CD14-positive monocyte (primary cell): ENCODE measurements at regions not wholly inside any gene's neighbourhood (a gene's known extent, or its start where the extent isn't known, plus 50 kb on each side); places are given as distances from the start of the nearest gene placed in this dataset.

Experiments used
- DNase-seq, 3 donors: peaks; one replicate each; pipeline ENCODE4 v3.0.0-alpha.2; 2011 to 2022
- H2AFZ ChIP-seq: 2 replicates; pipeline ENCODE4 v1.6.0; 2012; ENCODE audit warnings: mild to moderate bottlenecking, low read depth, low read length, inconsistent platforms; ENCODE audit not compliant: insufficient read depth, poor library complexity, severe bottlenecking
- H3K27ac ChIP-seq, 2 donors: 1 replicate in 1 of 2; 2 replicates in 1 of 2; pipeline ENCODE4 v1.5.1; 2012 to 2013; ENCODE audit warnings: low read length in 2 of 2, control low read depth in 1 of 2, inconsistent platforms in 1 of 2, low read depth in 1 of 2, mild to moderate bottlenecking in 1 of 2
- H3K27me3 ChIP-seq, 2 donors: one replicate each; pipeline versions ENCODE4 v1.6.0 to v1.6.1; 2011 to 2013; ENCODE audit warnings: low read length in 2 of 2; ENCODE audit not compliant: control insufficient read depth in 2 of 2, insufficient read depth in 2 of 2
- H3K36me3 ChIP-seq, 2 donors: replicated peaks in 1 of 2; 1 replicate in 1 of 2; 2 replicates in 1 of 2; pipeline versions ENCODE4 v1.5.1 to v1.6.1; 2012 to 2013; ENCODE audit warnings: low read length in 2 of 2, control low read depth in 1 of 2, inconsistent platforms in 1 of 2, mild to moderate bottlenecking in 1 of 2; ENCODE audit not compliant: insufficient read depth in 2 of 2, control insufficient read depth in 1 of 2
- H3K4me1 ChIP-seq, 2 donors: 1 replicate in 1 of 2; 2 replicates in 1 of 2; pipeline versions ENCODE4 v1.5.1 to v1.6.1; 2012 to 2013; ENCODE audit warnings: low read length in 2 of 2, control low read depth in 1 of 2, inconsistent platforms in 1 of 2, mild to moderate bottlenecking in 1 of 2, moderate library complexity in 1 of 2; ENCODE audit not compliant: insufficient read depth in 2 of 2, control insufficient read depth in 1 of 2
- H3K4me2 ChIP-seq: replicated peaks from 2 replicates; pipeline ENCODE3; 2012; ENCODE audit warnings: low read length, moderate library complexity, mild to moderate bottlenecking; ENCODE audit not compliant: poor library complexity, severe bottlenecking; ENCODE audit errors: extremely low read depth
- H3K4me3 ChIP-seq, 3 experiments: fragments of 200-600 bp in 1 of 3; sonication (generic) in 1 of 3; replicated peaks in 1 of 3; 1 replicate in 2 of 3; 2 replicates in 1 of 3; pipeline ENCODE4 v1.5.1; 2011 to 2013; ENCODE audit warnings: low read length in 3 of 3, mild to moderate bottlenecking in 3 of 3, control low read depth in 2 of 3, low read depth in 2 of 3, inconsistent platforms in 1 of 3, moderate library complexity in 1 of 3
- H3K79me2 ChIP-seq: 2 replicates; pipeline ENCODE4 v1.6.0; 2012; ENCODE audit warnings: mild to moderate bottlenecking, control low read depth, inconsistent platforms, low read length, moderate library complexity; ENCODE audit not compliant: insufficient read depth
- H3K9ac ChIP-seq: 2 replicates; pipeline ENCODE4 v1.6.0; 2017; ENCODE audit warnings: low read length, mild to moderate bottlenecking; ENCODE audit not compliant: insufficient read depth, poor library complexity, severe bottlenecking
- H3K9me3 ChIP-seq, 2 donors: replicated peaks in 1 of 2; 1 replicate in 1 of 2; 2 replicates in 1 of 2; pipeline versions ENCODE4 v1.5.1 to v1.6.1; 2012 to 2013; ENCODE audit warnings: low read length in 2 of 2, control low read depth in 1 of 2; ENCODE audit not compliant: control insufficient read depth in 1 of 2, insufficient read depth in 1 of 2
- H4K20me1 ChIP-seq: 2 replicates; pipeline ENCODE4 v1.6.0; 2012; ENCODE audit warnings: mild to moderate bottlenecking, low read length, control low read depth, moderate library complexity; ENCODE audit not compliant: insufficient read depth
- H3K27ac Mint-ChIP-seq, 7 donors: one replicate each; pipeline ENCODE4 v1.8.0; 2020; ENCODE audit warnings: mild to moderate bottlenecking in 7 of 7, mixed read lengths in 7 of 7, moderate library complexity in 6 of 7, inconsistent platforms in 2 of 7
- H3K27me3 Mint-ChIP-seq, 3 donors: one replicate each; pipeline ENCODE4 v1.8.0; 2021 to 2022; ENCODE audit warnings: low read depth in 3 of 3, mild to moderate bottlenecking in 3 of 3, mixed read lengths in 3 of 3, moderate library complexity in 3 of 3, inconsistent platforms in 1 of 3
- H3K36me3 Mint-ChIP-seq, 2 donors: one replicate each; pipeline ENCODE4 v1.8.0; 2020; ENCODE audit warnings: mixed read lengths in 2 of 2, inconsistent platforms in 1 of 2, mild to moderate bottlenecking in 1 of 2
- H3K4me1 Mint-ChIP-seq: one replicate; pipeline ENCODE4 v1.8.0; 2020; ENCODE audit warnings: mild to moderate bottlenecking, mixed read lengths
- H3K4me3 Mint-ChIP-seq, 2 donors: one replicate each; pipeline ENCODE4 v1.8.0; 2020; ENCODE audit warnings: mild to moderate bottlenecking in 2 of 2, mixed read lengths in 2 of 2, moderate library complexity in 1 of 2
- H3K9me3 Mint-ChIP-seq, 7 donors: one replicate each; pipeline ENCODE4 v1.8.0; 2020 to 2022; ENCODE audit warnings: mixed read lengths in 7 of 7, mild to moderate bottlenecking in 6 of 7, moderate library complexity in 6 of 7, inconsistent platforms in 2 of 7
- CTCF ChIP-seq: fragments of 200-600 bp; IDR thresholded peaks from one replicate; pipeline ENCODE4 v1.8.0; 2022; ENCODE audit warnings: antibody characterized with exemption, mild to moderate bottlenecking
- WGBS: methylation state at CpG from one replicate; pipeline ENCODE4 v1.1.5; 2013; ENCODE audit warnings: missing lambda C conversion rate; ENCODE audit not compliant: insufficient coverage; 5-methylcytosine and 5-hydroxymethylcytosine counted together
- intact Hi-C, 2 donors: fragments of 100-400 bp; cut with micrococcal nuclease; formaldehyde crosslinking; loops; one replicate each; pipeline versions ENCODE4 v1.15.0 to v1.15.1; 2023

- Histone ChIP-seq H2AFZ (no peak overlapping the region), H3K27me3 (peaks cover 33 to 42% of the 10 kb centered on the region in 2 donors)
These were observed 56.0 kb upstream of the BTRC start for GRCh38 chr10:101297901-101298486.

GRCh38 chr10:101299211-101299610, 54.8 kb upstream of the BTRC start:
- no peaks in the 10 kb centered on the region for H3K36me3 Mint-ChIP-seq

More at GRCh38 chr10:101297901-101298486, 56.0 kb upstream of the BTRC start:
- H3K27ac ChIP-seq: no peak overlapping the region
- H3K9ac ChIP-seq: no peak overlapping the region
- H3K27me3 Mint-ChIP-seq: peaks cover 51 to 74% (median 55%) of the 10 kb centered on the region in 3 donors
- peak; percentile 98 for TF ChIP-seq CTCF
- no peak overlapping the region for H3K4me3 ChIP-seq
- peaks cover 0 to 3% (median 0%) of the 10 kb centered on the region in 7 donors for H3K9me3 Mint-ChIP-seq
- no peaks in the 10 kb centered on the region for H3K79me2 ChIP-seq
- WGBS: 2% methylated on average over 8 of the region's 9 CpGs
- H3K9me3 ChIP-seq: peaks cover 0 to 4% of the 10 kb centered on the region in 2 donors
- H4K20me1 ChIP-seq: no peaks in the 10 kb centered on the region
- no peaks in the 10 kb centered on the region for H3K36me3 Mint-ChIP-seq
- H3K4me3 Mint-ChIP-seq: no peak overlapping the region
- intact Hi-C loops: no loop called here
- H3K4me1 ChIP-seq: no peaks in the 10 kb centered on the region
- DNase-seq: peak; percentile 12 to 43 (median 17)
- no peaks in the 10 kb centered on the region for H3K36me3 ChIP-seq
- H3K4me2 ChIP-seq: no peak overlapping the region
- no peaks in the 10 kb centered on the region for H3K4me1 Mint-ChIP-seq
- H3K27ac Mint-ChIP-seq: no peak overlapping the region

More at GRCh38 chr10:101299211-101299610, 54.8 kb upstream of the BTRC start:
- Histone ChIP-seq H3K9ac (no peak overlapping the region), H2AFZ (no peak overlapping the region), H3K36me3 (no peaks in the 10 kb centered on the region), H3K4me2 (no peak overlapping the region), H3K9me3 (no peaks in the 10 kb centered on the region), H4K20me1 (no peaks in the 10 kb centered on the region), H3K27me3 (peaks cover 21 to 30% of the 10 kb centered on the region in 2 donors), H3K4me3 (no peak overlapping the region), H3K79me2 (no peaks in the 10 kb centered on the region), H3K27ac (no peak overlapping the region), H3K4me1 (no peaks in the 10 kb centered on the region)
- Mint-ChIP-seq H3K9me3 (peaks cover 0 to 2% (median 0%) of the 10 kb centered on the region in 7 donors), H3K27me3 (peaks cover 45 to 71% (median 53%) of the 10 kb centered on the region in 3 donors), H3K4me1 (no peaks in the 10 kb centered on the region), H3K4me3 (peak overlapping the region in 1 of 2 donors; percentile 13), H3K27ac (no peak overlapping the region)
- DNase-seq: no peak
- no peak for TF ChIP-seq CTCF
- 86% methylated on average over 3 of the region's 6 CpGs for WGBS
- intact Hi-C loops: no loop called here
